ENCODE measurements at regions not wholly inside any gene's neighbourhood (a gene's known extent, or its start where the extent isn't known, plus 50 kb on each side); places are given as distances from the start of the nearest gene placed in this dataset.

GRCh38 chr2:103754530-103754929 lies 992.7 kb downstream of the TMEM182 start:
- TF ChIP-seq CTCF (IDR thresholded peaks at IDR 0.05; ENCODE audit: low read length) (no peak), EZH2 (optimal IDR thresholded peaks at IDR 0.05; ENCODE audit: low read depth, low read length) (no peak), EZH2phosphoT487 (IDR thresholded peaks at IDR 0.05; ENCODE audit: low read length) (no peak)

Data from MM.1S (cell line).